Peyer's patch (tissue), 4 donors: ENCODE measurements at regions not wholly inside any gene's neighbourhood (a gene's known extent, or its start where the extent isn't known, plus 50 kb on each side); places are given as distances from the start of the nearest gene placed in this dataset.

Experiments used
- CTCF ChIP-seq, 6 experiments: fragments of 450-650 bp in 4 of 6; fragments of 200-600 bp in 2 of 6; sonication (generic) in 1 of 6; IDR thresholded peaks; one replicate each; pipeline ENCODE4 v1.5.1; 2017 to 2019; ENCODE audit warnings: antibody characterized with exemption in 6 of 6, mild to moderate bottlenecking in 3 of 6, moderate library complexity in 1 of 6
- POLR2A ChIP-seq, 2 donors: fragments of 450-650 bp; IDR thresholded peaks; one replicate each; pipeline ENCODE4 v1.5.1; 2017; ENCODE audit warnings: antibody characterized with exemption in 2 of 2, mild to moderate bottlenecking in 2 of 2, moderate library complexity in 2 of 2

GRCh38 chr3:141669434-141669833 lies 68.7 kb upstream of the RNF7 start:
- no peak for TF ChIP-seq POLR2A (IDR thresholded peaks at IDR 0.05)
- no peak for TF ChIP-seq CTCF (IDR thresholded peaks at IDR 0.05)
